ENCODE measurements at regions not wholly inside any gene's neighbourhood (a gene's known extent, or its start where the extent isn't known, plus 50 kb on each side); places are given as distances from the start of the nearest gene placed in this dataset.

- H3K27me3 ChIP-seq (ENCODE audit: control insufficient read depth, insufficient read depth, low read length): no peaks in the 10 kb centered on the region
- H3K4me1 ChIP-seq (ENCODE audit: control insufficient read depth, extremely low read depth, insufficient read depth, low read length): peaks cover 8% of the 10 kb centered on the region
- H3K9ac ChIP-seq (ENCODE audit: insufficient read depth, low read length): no peak overlapping the region
- H2AFZ ChIP-seq (ENCODE audit: low read length): no peak overlapping the region
- H3K4me2 ChIP-seq (ENCODE audit: extremely low read depth, insufficient read depth, low read length): peak overlapping the region; percentile 56
- H3K27ac ChIP-seq (ENCODE audit: insufficient read depth, low read length): no peak overlapping the region
- no peaks in the 10 kb centered on the region for H4K20me1 ChIP-seq (ENCODE audit: control insufficient read depth, extremely low read depth, insufficient read depth, low read length)
- DNase-seq (ENCODE audit: low read depth in 2 of 2): peak; percentile 64 to 99
- H3K36me3 ChIP-seq (ENCODE audit: control insufficient read depth, insufficient read depth, low read length): no peaks in the 10 kb centered on the region
- H3K4me3 ChIP-seq (replicated peaks in 1 of 4; ENCODE audit: control extremely low read depth in 1 of 4, insufficient read depth in 1 of 4, low read depth in 3 of 4, low read length in 4 of 4): no peak overlapping the region
- TF ChIP-seq EZH2 (IDR thresholded peaks at IDR 0.05; ENCODE audit: low read length, missing control alignments): no peak
- no peak for TF ChIP-seq CTCF (conservative IDR thresholded peaks at IDR 0.05 in 1 of 2, IDR thresholded peaks at IDR 0.05 in 1 of 2; ENCODE audit: low read depth in 1 of 2, low read length in 2 of 2)
- no peaks in the 10 kb centered on the region for H3K79me2 ChIP-seq (ENCODE audit: control insufficient read depth, insufficient read depth, low read length)
- H3K9me3 ChIP-seq (ENCODE audit: control insufficient read depth, insufficient read depth, low read depth, low read length): no peaks in the 10 kb centered on the region
These were observed 324.2 kb upstream of the TGFBR2 start for GRCh38 chr3:30282154-30282696.

- Histone ChIP-seq H3K79me2 (ENCODE audit: control insufficient read depth, insufficient read depth, low read length) (no peaks in the 10 kb centered on the region), H3K27ac (ENCODE audit: insufficient read depth, low read length) (peak overlapping the region; percentile 21), H3K9me3 (ENCODE audit: control insufficient read depth, insufficient read depth, low read depth, low read length) (no peaks in the 10 kb centered on the region), H3K9ac (ENCODE audit: insufficient read depth, low read length) (no peak overlapping the region), H3K4me2 (ENCODE audit: extremely low read depth, insufficient read depth, low read length) (peak overlapping the region; percentile 33), H3K4me3 (replicated peaks in 1 of 4; ENCODE audit: control extremely low read depth in 1 of 4, insufficient read depth in 1 of 4, low read depth in 3 of 4, low read length in 4 of 4) (no peak overlapping the region), H3K27me3 (ENCODE audit: control insufficient read depth, insufficient read depth, low read length) (no peaks in the 10 kb centered on the region), H4K20me1 (ENCODE audit: control insufficient read depth, extremely low read depth, insufficient read depth, low read length) (no peaks in the 10 kb centered on the region), H3K36me3 (ENCODE audit: control insufficient read depth, insufficient read depth, low read length) (no peaks in the 10 kb centered on the region), H2AFZ (ENCODE audit: low read length) (no peak overlapping the region), H3K4me1 (ENCODE audit: control insufficient read depth, extremely low read depth, insufficient read depth, low read length) (peaks cover 8% of the 10 kb centered on the region)
- TF ChIP-seq EZH2 (IDR thresholded peaks at IDR 0.05; ENCODE audit: low read length, missing control alignments): no peak
- no peak for TF ChIP-seq CTCF (conservative IDR thresholded peaks at IDR 0.05 in 1 of 2, IDR thresholded peaks at IDR 0.05 in 1 of 2; ENCODE audit: low read depth in 1 of 2, low read length in 2 of 2)
- DNase-seq (ENCODE audit: low read depth in 2 of 2): no peak
These were observed 321.0 kb upstream of the TGFBR2 start for GRCh38 chr3:30285188-30286006.

- Histone ChIP-seq H3K9me3 (ENCODE audit: control insufficient read depth, insufficient read depth, low read depth, low read length) (no peaks in the 10 kb centered on the region), H3K36me3 (ENCODE audit: control insufficient read depth, insufficient read depth, low read length) (no peaks in the 10 kb centered on the region), H3K79me2 (ENCODE audit: control insufficient read depth, insufficient read depth, low read length) (no peaks in the 10 kb centered on the region), H4K20me1 (ENCODE audit: control insufficient read depth, extremely low read depth, insufficient read depth, low read length) (no peaks in the 10 kb centered on the region), H3K4me1 (ENCODE audit: control insufficient read depth, extremely low read depth, insufficient read depth, low read length) (peaks cover 8% of the 10 kb centered on the region), H3K27me3 (ENCODE audit: control insufficient read depth, insufficient read depth, low read length) (no peaks in the 10 kb centered on the region), H3K4me3 (replicated peaks in 1 of 4; ENCODE audit: control extremely low read depth in 1 of 4, insufficient read depth in 1 of 4, low read depth in 3 of 4, low read length in 4 of 4) (no peak overlapping the region), H2AFZ (ENCODE audit: low read length) (no peak overlapping the region), H3K9ac (ENCODE audit: insufficient read depth, low read length) (no peak overlapping the region), H3K4me2 (ENCODE audit: extremely low read depth, insufficient read depth, low read length) (peak overlapping the region; percentile 33), H3K27ac (ENCODE audit: insufficient read depth, low read length) (peak overlapping the region; percentile 0)
- DNase-seq (ENCODE audit: low read depth in 2 of 2): peak; percentile 90 to 98
- no peak for TF ChIP-seq CTCF (conservative IDR thresholded peaks at IDR 0.05 in 1 of 2, IDR thresholded peaks at IDR 0.05 in 1 of 2; ENCODE audit: low read depth in 1 of 2, low read length in 2 of 2)
These were observed 320.3 kb upstream of the TGFBR2 start for GRCh38 chr3:30286007-30286669.

All from fibroblast of lung (primary cell).